H9 (cell line): ENCODE measurements at regions not wholly inside any gene's neighbourhood (a gene's known extent, or its start where the extent isn't known, plus 50 kb on each side); places are given as distances from the start of the nearest gene placed in this dataset.

Experiments used
- DNase-seq: peaks from one replicate; pipeline ENCODE4 v3.0.0-alpha.2; 2017
- H2AFZ ChIP-seq: one replicate; pipeline ENCODE4 v1.6.1; 2013; ENCODE audit warnings: mild to moderate bottlenecking, low read length, control low read depth, moderate library complexity
- H2AK5ac ChIP-seq: 2 replicates; pipeline ENCODE4 v1.6.1; 2013; ENCODE audit warnings: low read length, control low read depth, mixed read lengths; ENCODE audit not compliant: insufficient read length
- H2BK120ac ChIP-seq: one replicate; pipeline ENCODE4 v1.6.1; 2013; ENCODE audit warnings: low read depth, mild to moderate bottlenecking, low read length, control low read depth, inconsistent platforms; ENCODE audit not compliant: poor library complexity, severe bottlenecking
- H2BK12ac ChIP-seq: 2 replicates; pipeline ENCODE4 v1.6.1; 2013; ENCODE audit warnings: low read length, control low read depth, mixed read lengths, low read depth; ENCODE audit not compliant: insufficient read length
- H2BK15ac ChIP-seq: 2 replicates; pipeline ENCODE4 v1.6.1; 2013; ENCODE audit warnings: low read depth, low read length, control low read depth
- H2BK20ac ChIP-seq: one replicate; pipeline ENCODE4 v1.6.1; 2013; ENCODE audit warnings: low read depth, mild to moderate bottlenecking, low read length, control low read depth, inconsistent platforms; ENCODE audit not compliant: poor library complexity, severe bottlenecking
- H2BK5ac ChIP-seq: 2 replicates; pipeline ENCODE4 v1.6.1; 2013; ENCODE audit warnings: low read length, control low read depth, mixed read lengths; ENCODE audit not compliant: insufficient read length
- H3K14ac ChIP-seq: 2 replicates; pipeline ENCODE4 v1.6.1; 2013; ENCODE audit warnings: low read length, control low read depth; ENCODE audit not compliant: insufficient read depth
- H3K18ac ChIP-seq: 2 replicates; pipeline ENCODE4 v1.6.1; 2013; ENCODE audit warnings: low read depth, mild to moderate bottlenecking, mixed read lengths, low read length, control low read depth; ENCODE audit not compliant: insufficient read length
- H3K23ac ChIP-seq: 2 replicates; pipeline ENCODE4 v1.6.1; 2013; ENCODE audit warnings: low read length, control low read depth, mixed read lengths, low read depth; ENCODE audit not compliant: insufficient read length
- H3K23me2 ChIP-seq: 2 replicates; pipeline ENCODE4 v1.6.1; 2013; ENCODE audit warnings: low read depth, mild to moderate bottlenecking, mixed read lengths, low read length, control low read depth; ENCODE audit not compliant: insufficient read length, poor library complexity, severe bottlenecking
- H3K27ac ChIP-seq: 2 replicates; pipeline ENCODE4 v1.5.1; 2013; ENCODE audit warnings: low read length, control low read depth, mixed read lengths, low read depth; ENCODE audit not compliant: insufficient read length
- H3K27me3 ChIP-seq: 2 replicates; pipeline ENCODE4 v1.6.1; 2013; ENCODE audit warnings: low read length, control low read depth, inconsistent platforms; ENCODE audit not compliant: insufficient read depth
- H3K4ac ChIP-seq: 2 replicates; pipeline ENCODE4 v1.6.1; 2013; ENCODE audit warnings: low read depth, mild to moderate bottlenecking, control low read depth, inconsistent platforms, low read length, moderate library complexity
- H3K4me1 ChIP-seq: 2 replicates; pipeline ENCODE4 v1.6.1; 2013; ENCODE audit warnings: low read length, control low read depth, inconsistent platforms; ENCODE audit not compliant: insufficient read depth
- H3K4me2 ChIP-seq: 2 replicates; pipeline ENCODE4 v1.6.1; 2013; ENCODE audit warnings: low read length, control low read depth, mixed read lengths; ENCODE audit not compliant: insufficient read length, insufficient read depth
- H3K56ac ChIP-seq: 2 replicates; pipeline ENCODE4 v1.6.1; 2013; ENCODE audit warnings: low read depth, mild to moderate bottlenecking, mixed read lengths, low read length, control low read depth; ENCODE audit not compliant: insufficient read length
- H3K79me1 ChIP-seq: 2 replicates; pipeline ENCODE4 v1.6.1; 2013; ENCODE audit warnings: low read depth, mild to moderate bottlenecking, moderate library complexity, low read length, control low read depth, inconsistent platforms; ENCODE audit not compliant: insufficient read depth, poor library complexity, severe bottlenecking
- H3K79me2 ChIP-seq: 2 replicates; pipeline ENCODE4 v1.6.1; 2013; ENCODE audit warnings: low read length, control low read depth, inconsistent platforms; ENCODE audit not compliant: insufficient read depth
- H3K9ac ChIP-seq: 2 replicates; pipeline ENCODE4 v1.6.1; 2013; ENCODE audit warnings: low read length, control low read depth, mixed read lengths; ENCODE audit not compliant: insufficient read length; ENCODE audit errors: extremely low read depth
- H3K9me3 ChIP-seq: one replicate; pipeline ENCODE4 v1.6.1; 2013; ENCODE audit warnings: low read depth, low read length, inconsistent platforms; ENCODE audit not compliant: control insufficient read depth
- H3T11ph ChIP-seq: one replicate; pipeline ENCODE4 v1.6.1; 2013; ENCODE audit warnings: mild to moderate bottlenecking, low read length, control low read depth, inconsistent platforms
- H4K20me1 ChIP-seq: one replicate; pipeline ENCODE4 v1.6.1; 2013; ENCODE audit not compliant: control insufficient read depth, insufficient read length, insufficient read depth
- H4K5ac ChIP-seq: 2 replicates; pipeline ENCODE4 v1.6.1; 2013; ENCODE audit warnings: low read depth, mild to moderate bottlenecking, mixed read lengths, low read length, control low read depth; ENCODE audit not compliant: insufficient read length
- H4K8ac ChIP-seq: replicated peaks from 2 replicates; pipeline ENCODE4 v1.6.1; 2013; ENCODE audit warnings: low read length, control low read depth, mixed read lengths, low read depth; ENCODE audit not compliant: insufficient read length
- H4K91ac ChIP-seq: 2 replicates; pipeline ENCODE4 v1.6.1; 2013; ENCODE audit warnings: low read depth, mild to moderate bottlenecking, moderate library complexity, mixed read lengths, low read length, control low read depth; ENCODE audit not compliant: insufficient read length
- H3K27ac Mint-ChIP-seq, 3 experiments: 2 replicates in 2 of 3; 3 replicates in 1 of 3; pipeline ENCODE4 v1.8.0; 2020 to 2021; ENCODE audit warnings: mixed read lengths in 3 of 3, mild to moderate bottlenecking in 1 of 3, moderate library complexity in 1 of 3
- H3K27me3 Mint-ChIP-seq: 2 replicates; pipeline ENCODE4 v1.8.0; 2021; ENCODE audit warnings: low read depth, mild to moderate bottlenecking, moderate library complexity, mixed read lengths
- H3K36me3 Mint-ChIP-seq, 3 experiments: 2 replicates in 2 of 3; 3 replicates in 1 of 3; pipeline ENCODE4 v1.8.0; 2020 to 2021; ENCODE audit warnings: low read depth in 3 of 3, mixed read lengths in 3 of 3; ENCODE audit not compliant: insufficient read depth in 1 of 3
- H3K4me1 Mint-ChIP-seq, 2 experiments: 2 replicates each; pipeline ENCODE4 v1.8.0; 2020; ENCODE audit warnings: mixed read lengths in 2 of 2
- H3K4me3 Mint-ChIP-seq, 2 experiments: 2 replicates in 1 of 2; 3 replicates in 1 of 2; pipeline ENCODE4 v1.8.0; 2020 to 2021; ENCODE audit warnings: mild to moderate bottlenecking in 2 of 2, mixed read lengths in 2 of 2, moderate library complexity in 1 of 2
- H3K9me3 Mint-ChIP-seq, 2 experiments: 2 replicates in 1 of 2; 3 replicates in 1 of 2; pipeline ENCODE4 v1.8.0; 2020; ENCODE audit warnings: mild to moderate bottlenecking in 2 of 2, mixed read lengths in 2 of 2, moderate library complexity in 1 of 2
- CTCF ChIP-seq: fragments of 200-600 bp; sonication (generic); conservative IDR thresholded peaks from 3 replicates; pipeline ENCODE4 v1.8.0; 2021; ENCODE audit warnings: antibody characterized with exemption, mild to moderate bottlenecking

- H3K27me3 Mint-ChIP-seq, result no peaks in the 10 kb centered on the region
Measured at GRCh38 chr4:43766648-43767047, 682.0 kb downstream of the KCTD8 start.

More at GRCh38 chr4:43766648-43767047, 682.0 kb downstream of the KCTD8 start:
- H2BK15ac ChIP-seq, result no peak overlapping the region
- H3K9me3 Mint-ChIP-seq, result peaks cover 0 to 4% of the 10 kb centered on the region in 2 experiments; a peak in 2 of 5 replicates
- H2AK5ac ChIP-seq, result no peak overlapping the region
- no peaks in the 10 kb centered on the region for H3K4me1 Mint-ChIP-seq
- H3K79me2 ChIP-seq, result no peaks in the 10 kb centered on the region
- no peak overlapping the region for H3K4me3 Mint-ChIP-seq
- no peak overlapping the region for H2BK120ac ChIP-seq
- H3K36me3 Mint-ChIP-seq, result peaks cover 0 to 6% (median 0%) of the 10 kb centered on the region in 3 experiments; a peak in 2 of 7 replicates
- no peak overlapping the region for H2BK20ac ChIP-seq
- H3K79me1 ChIP-seq, result no peaks in the 10 kb centered on the region
- H4K91ac ChIP-seq, result no peak overlapping the region
- no peak overlapping the region for H3K4me2 ChIP-seq
- H2AFZ ChIP-seq, result no peak overlapping the region
- H3K27ac ChIP-seq, result no peak overlapping the region
- no peak overlapping the region for H3K23ac ChIP-seq
- H3K14ac ChIP-seq, result no peak overlapping the region
- no peak for DNase-seq
- no peaks in the 10 kb centered on the region for H3K23me2 ChIP-seq
- no peaks in the 10 kb centered on the region; the same call in 1 of the 2 replicates for H3K4me1 ChIP-seq
- H2BK5ac ChIP-seq, result no peak overlapping the region
- H3K56ac ChIP-seq, result no peak overlapping the region
- no peak overlapping the region for H2BK12ac ChIP-seq
- no peak overlapping the region for H3T11ph ChIP-seq
- no peak for TF ChIP-seq CTCF
- H4K8ac ChIP-seq, result no peak overlapping the region
- no peaks in the 10 kb centered on the region for H3K27me3 ChIP-seq
- no peak overlapping the region for H4K5ac ChIP-seq
- H3K4ac ChIP-seq, result no peak overlapping the region
- H3K9me3 ChIP-seq, result no peaks in the 10 kb centered on the region
- no peak overlapping the region for H3K27ac Mint-ChIP-seq
- no peak overlapping the region for H3K9ac ChIP-seq
- no peak overlapping the region for H3K18ac ChIP-seq
- H4K20me1 ChIP-seq, result no peaks in the 10 kb centered on the region
